ENCODE measurements at regions not wholly inside any gene's neighbourhood (a gene's known extent, or its start where the extent isn't known, plus 50 kb on each side); places are given as distances from the start of the nearest gene placed in this dataset.

DNA sequence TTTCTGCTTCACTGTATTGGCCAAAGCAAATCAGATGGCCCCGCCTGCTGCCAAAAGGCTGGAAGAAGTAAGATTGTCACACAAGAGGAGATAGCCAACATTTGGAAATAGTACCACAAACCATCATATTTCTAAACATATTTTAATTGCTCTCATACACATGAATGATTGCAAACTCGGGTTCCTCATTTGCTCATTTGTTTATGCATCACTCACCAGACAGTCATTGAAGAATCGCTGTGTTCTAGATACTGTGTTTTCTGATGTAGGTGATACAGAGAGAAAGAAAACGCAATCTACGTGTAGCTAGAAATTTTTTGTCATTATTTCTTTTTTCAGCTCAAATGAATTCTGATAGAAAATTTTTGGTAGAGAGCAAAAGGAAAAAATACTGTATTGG is 1103.4 kb downstream of the TSN start:
- TF ChIP-seq, protein P1, sequence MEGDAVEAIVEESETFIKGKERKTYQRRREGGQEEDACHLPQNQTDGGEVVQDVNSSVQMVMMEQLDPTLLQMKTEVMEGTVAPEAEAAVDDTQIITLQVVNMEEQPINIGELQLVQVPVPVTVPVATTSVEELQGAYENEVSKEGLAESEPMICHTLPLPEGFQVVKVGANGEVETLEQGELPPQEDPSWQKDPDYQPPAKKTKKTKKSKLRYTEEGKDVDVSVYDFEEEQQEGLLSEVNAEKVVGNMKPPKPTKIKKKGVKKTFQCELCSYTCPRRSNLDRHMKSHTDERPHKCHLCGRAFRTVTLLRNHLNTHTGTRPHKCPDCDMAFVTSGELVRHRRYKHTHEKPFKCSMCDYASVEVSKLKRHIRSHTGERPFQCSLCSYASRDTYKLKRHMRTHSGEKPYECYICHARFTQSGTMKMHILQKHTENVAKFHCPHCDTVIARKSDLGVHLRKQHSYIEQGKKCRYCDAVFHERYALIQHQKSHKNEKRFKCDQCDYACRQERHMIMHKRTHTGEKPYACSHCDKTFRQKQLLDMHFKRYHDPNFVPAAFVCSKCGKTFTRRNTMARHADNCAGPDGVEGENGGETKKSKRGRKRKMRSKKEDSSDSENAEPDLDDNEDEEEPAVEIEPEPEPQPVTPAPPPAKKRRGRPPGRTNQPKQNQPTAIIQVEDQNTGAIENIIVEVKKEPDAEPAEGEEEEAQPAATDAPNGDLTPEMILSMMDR (IDR thresholded peaks at IDR 0.05 in 2 of 3, conservative IDR thresholded peaks at IDR 0.05 in 1 of 3; ENCODE audit: insufficient read depth in 2 of 3, low read depth in 1 of 3, low read length in 3 of 3), result no peak
- TF ChIP-seq POLR3A (IDR thresholded peaks at IDR 0.05; ENCODE audit: borderline replicate concordance, extremely low read depth, insufficient read depth, insufficient read length) (no peak), JUN (IDR thresholded peaks at IDR 0.05; ENCODE audit: borderline replicate concordance, low read depth, low read length) (no peak), JUN (CRISPR knock-in tag; IDR thresholded peaks at IDR 0.05; ENCODE audit: borderline replicate concordance) (no peak), EZH2 (IDR thresholded peaks at IDR 0.05; ENCODE audit: borderline replicate concordance, low read depth, low read length) (no peak), POLR2A (conservative IDR thresholded peaks at IDR 0.05) (no peak), RAD51 (IDR thresholded peaks at IDR 0.05; ENCODE audit: borderline replicate concordance, low read depth) (no peak), ZKSCAN1 (IDR thresholded peaks at IDR 0.05; ENCODE audit: low read depth, low read length) (no peak), CREB1 (IDR thresholded peaks at IDR 0.05) (no peak), CREB1 (CRISPR knock-in tag; IDR thresholded peaks at IDR 0.05) (no peak), RFX7 (CRISPR knock-in tag; IDR thresholded peaks at IDR 0.05) (no peak), ZBTB1 (CRISPR knock-in tag; IDR thresholded peaks at IDR 0.05; ENCODE audit: borderline replicate concordance, low read depth) (no peak), ELF4 (CRISPR knock-in tag; IDR thresholded peaks at IDR 0.05) (no peak)
- TF ChIP-seq, protein P2, sequence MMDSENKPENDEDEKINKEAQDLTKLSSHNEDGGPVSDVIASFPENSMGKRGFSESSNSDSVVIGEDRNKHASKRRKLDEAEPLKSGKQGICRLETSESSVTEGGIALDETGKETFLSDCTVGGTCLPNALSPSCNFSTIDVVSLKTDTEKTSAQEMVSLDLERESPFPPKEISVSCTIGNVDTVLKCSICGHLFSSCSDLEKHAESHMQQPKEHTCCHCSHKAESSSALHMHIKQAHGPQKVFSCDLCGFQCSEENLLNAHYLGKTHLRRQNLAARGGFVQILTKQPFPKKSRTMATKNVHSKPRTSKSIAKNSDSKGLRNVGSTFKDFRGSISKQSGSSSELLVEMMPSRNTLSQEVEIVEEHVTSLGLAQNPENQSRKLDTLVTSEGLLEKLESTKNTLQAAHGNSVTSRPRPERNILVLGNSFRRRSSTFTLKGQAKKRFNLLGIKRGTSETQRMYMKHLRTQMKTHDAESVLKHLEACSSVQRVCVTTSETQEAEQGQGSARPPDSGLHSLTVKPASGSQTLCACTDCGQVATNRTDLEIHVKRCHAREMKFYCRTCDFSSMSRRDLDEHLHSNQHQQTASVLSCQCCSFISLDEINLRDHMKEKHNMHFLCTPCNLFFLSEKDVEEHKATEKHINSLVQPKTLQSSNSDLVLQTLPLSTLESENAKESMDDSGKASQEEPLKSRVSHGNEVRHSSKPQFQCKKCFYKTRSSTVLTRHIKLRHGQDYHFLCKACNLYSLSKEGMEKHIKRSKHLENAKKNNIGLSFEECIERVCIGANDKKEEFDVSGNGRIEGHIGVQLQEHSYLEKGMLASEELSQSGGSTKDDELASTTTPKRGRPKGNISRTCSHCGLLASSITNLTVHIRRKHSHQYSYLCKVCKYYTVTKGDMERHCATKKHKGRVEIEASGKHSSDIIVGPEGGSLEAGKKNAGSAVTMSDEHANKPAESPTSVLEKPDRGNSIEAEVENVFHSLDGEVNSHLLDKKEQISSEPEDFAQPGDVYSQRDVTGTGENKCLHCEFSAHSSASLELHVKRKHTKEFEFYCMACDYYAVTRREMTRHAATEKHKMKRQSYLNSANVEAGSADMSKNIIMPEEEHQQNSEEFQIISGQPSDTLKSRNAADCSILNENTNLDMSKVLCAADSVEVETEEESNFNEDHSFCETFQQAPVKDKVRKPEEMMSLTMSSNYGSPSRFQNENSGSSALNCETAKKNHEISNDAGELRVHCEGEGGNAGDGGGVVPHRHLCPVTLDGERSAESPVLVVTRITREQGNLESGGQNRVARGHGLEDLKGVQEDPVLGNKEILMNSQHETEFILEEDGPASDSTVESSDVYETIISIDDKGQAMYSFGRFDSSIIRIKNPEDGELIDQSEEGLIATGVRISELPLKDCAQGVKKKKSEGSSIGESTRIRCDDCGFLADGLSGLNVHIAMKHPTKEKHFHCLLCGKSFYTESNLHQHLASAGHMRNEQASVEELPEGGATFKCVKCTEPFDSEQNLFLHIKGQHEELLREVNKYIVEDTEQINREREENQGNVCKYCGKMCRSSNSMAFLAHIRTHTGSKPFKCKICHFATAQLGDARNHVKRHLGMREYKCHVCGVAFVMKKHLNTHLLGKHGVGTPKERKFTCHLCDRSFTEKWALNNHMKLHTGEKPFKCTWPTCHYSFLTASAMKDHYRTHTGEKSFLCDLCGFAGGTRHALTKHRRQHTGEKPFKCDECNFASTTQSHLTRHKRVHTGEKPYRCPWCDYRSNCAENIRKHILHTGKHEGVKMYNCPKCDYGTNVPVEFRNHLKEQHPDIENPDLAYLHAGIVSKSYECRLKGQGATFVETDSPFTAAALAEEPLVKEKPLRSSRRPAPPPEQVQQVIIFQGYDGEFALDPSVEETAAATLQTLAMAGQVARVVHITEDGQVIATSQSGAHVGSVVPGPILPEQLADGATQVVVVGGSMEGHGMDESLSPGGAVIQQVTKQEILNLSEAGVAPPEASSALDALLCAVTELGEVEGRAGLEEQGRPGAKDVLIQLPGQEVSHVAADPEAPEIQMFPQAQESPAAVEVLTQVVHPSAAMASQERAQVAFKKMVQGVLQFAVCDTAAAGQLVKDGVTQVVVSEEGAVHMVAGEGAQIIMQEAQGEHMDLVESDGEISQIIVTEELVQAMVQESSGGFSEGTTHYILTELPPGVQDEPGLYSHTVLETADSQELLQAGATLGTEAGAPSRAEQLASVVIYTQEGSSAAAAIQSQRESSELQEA (IDR thresholded peaks at IDR 0.05; ENCODE audit: low read depth), result no peak
